ENCODE measurements at regions not wholly inside any gene's neighbourhood (a gene's known extent, or its start where the extent isn't known, plus 50 kb on each side); places are given as distances from the start of the nearest gene placed in this dataset.

DNA sequence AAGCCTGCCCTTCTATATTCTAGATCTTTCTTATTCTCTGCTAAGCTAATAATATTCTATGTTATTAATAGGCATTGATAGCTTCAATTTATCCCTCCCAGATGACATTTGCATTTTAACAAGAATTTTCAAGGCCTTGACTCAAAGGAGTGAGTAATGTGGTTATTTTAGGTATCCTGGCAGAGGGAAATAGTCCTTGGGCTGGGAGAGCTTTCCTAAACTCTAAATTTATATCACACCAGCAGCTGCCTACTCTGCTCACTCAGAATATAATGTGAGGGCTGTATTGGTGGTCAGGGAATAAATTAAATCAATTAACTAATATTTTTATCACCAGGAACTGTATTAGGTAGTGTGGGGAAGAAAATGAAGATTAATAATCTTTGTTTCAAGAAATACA lies 74.8 kb upstream of the ADAM23 start:
- Histone ChIP-seq H3K4me3 (ENCODE audit: low read depth, low read length) (no peak overlapping the region), H3K27me3 (no peaks in the 10 kb centered on the region), H3K9me3 (no peaks in the 10 kb centered on the region), H3K36me3 (no peaks in the 10 kb centered on the region), H3K4me1 (no peaks in the 10 kb centered on the region)
- DNase-seq, result no peak
- TF ChIP-seq, protein P1, sequence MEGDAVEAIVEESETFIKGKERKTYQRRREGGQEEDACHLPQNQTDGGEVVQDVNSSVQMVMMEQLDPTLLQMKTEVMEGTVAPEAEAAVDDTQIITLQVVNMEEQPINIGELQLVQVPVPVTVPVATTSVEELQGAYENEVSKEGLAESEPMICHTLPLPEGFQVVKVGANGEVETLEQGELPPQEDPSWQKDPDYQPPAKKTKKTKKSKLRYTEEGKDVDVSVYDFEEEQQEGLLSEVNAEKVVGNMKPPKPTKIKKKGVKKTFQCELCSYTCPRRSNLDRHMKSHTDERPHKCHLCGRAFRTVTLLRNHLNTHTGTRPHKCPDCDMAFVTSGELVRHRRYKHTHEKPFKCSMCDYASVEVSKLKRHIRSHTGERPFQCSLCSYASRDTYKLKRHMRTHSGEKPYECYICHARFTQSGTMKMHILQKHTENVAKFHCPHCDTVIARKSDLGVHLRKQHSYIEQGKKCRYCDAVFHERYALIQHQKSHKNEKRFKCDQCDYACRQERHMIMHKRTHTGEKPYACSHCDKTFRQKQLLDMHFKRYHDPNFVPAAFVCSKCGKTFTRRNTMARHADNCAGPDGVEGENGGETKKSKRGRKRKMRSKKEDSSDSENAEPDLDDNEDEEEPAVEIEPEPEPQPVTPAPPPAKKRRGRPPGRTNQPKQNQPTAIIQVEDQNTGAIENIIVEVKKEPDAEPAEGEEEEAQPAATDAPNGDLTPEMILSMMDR (IDR thresholded peaks at IDR 0.05; ENCODE audit: low read depth, low read length), result no peak

DNA sequence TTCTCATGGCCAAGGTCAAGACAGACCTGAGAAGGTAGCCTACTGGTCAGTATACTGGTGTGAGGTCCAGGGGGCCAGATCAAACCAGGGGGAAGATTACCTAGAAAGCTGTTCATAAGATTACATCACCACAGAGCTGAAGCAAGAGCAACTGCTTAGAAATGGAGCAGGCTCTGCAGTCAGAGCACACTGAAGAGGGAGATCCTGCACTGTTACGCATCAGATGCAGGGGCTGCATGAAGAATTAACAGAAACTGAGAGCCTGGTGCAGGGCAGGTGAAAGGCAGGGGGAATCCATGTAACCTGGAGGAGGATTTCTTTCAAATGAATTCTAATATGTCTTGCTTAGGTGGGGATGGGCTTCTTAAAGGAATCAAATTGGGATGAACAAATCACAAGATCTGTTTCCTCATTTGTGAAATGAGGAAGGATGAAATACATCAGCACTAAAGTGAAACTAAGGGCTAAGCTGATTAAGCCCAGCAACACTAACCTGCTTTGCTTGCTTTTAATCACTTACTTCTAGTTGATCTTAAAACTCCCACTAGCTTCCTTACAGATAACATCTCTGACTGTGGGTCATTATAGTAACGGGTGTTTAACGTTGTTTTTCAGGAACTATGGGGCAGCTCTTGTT lies 74.3 kb upstream of the ADAM23 start:
- no peaks in the 10 kb centered on the region for H3K27me3 ChIP-seq
- no peak for DNase-seq
- H3K36me3 ChIP-seq, result no peaks in the 10 kb centered on the region
- no peaks in the 10 kb centered on the region for H3K9me3 ChIP-seq
- TF ChIP-seq, protein P1 (IDR thresholded peaks at IDR 0.05; ENCODE audit: low read depth, low read length), result no peak
- no peak overlapping the region for H3K4me3 ChIP-seq (ENCODE audit: low read depth, low read length)
- no peaks in the 10 kb centered on the region for H3K4me1 ChIP-seq

DNA sequence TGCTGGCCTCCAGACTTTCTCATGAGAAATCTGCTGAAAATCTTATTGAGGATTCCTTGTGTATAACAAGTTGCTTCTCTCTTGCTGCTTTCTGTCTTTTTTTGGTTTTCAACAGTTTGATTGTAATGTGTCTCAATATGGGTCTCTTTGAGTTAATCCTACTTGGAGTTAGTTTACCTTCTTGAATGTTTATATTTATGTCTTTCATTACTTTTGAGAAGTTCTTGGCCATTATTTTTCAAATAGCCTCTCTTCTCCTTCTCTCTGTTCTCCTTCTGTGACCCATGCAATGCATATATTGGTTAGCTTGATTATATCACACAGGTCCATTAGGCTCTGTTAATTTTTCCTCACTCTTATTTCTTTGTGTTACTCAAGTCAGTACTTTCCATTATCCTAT lies 67.4 kb upstream of the ADAM23 start:
- Histone ChIP-seq H3K4me1 (no peaks in the 10 kb centered on the region), H3K4me3 (ENCODE audit: low read depth, low read length) (no peak overlapping the region), H3K36me3 (no peaks in the 10 kb centered on the region), H3K27me3 (no peaks in the 10 kb centered on the region), H3K9me3 (no peaks in the 10 kb centered on the region)
- TF ChIP-seq, protein P1 (IDR thresholded peaks at IDR 0.05; ENCODE audit: low read depth, low read length), result no peak
- no peak for DNase-seq

DNA sequence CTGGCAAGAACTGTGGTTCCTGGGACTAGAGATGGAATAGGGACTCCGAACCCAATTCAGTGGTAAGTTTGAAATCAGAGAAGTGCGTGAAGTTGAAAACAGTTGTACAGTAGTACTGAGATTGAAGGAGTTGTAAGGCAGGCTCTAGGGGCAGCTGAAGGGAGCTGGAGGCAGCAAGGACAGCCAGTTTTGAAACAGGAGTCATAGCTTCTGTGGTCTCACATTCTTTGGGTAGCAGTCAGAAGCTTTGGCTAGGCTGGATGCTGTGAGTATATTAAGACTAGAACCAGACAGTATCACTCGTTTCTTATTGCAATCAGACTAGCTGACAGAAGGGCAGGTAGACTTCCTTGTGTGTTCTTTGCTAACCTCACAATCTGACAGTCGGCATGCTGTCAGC lies 64.5 kb upstream of the ADAM23 start:
- H3K36me3 ChIP-seq, result no peaks in the 10 kb centered on the region
- no peak for DNase-seq
- no peaks in the 10 kb centered on the region for H3K27me3 ChIP-seq
- TF ChIP-seq, protein P1 (IDR thresholded peaks at IDR 0.05; ENCODE audit: low read depth, low read length), result no peak
- no peak overlapping the region for H3K4me3 ChIP-seq (ENCODE audit: low read depth, low read length)
- H3K9me3 ChIP-seq, result no peaks in the 10 kb centered on the region
- no peaks in the 10 kb centered on the region for H3K4me1 ChIP-seq

DNA sequence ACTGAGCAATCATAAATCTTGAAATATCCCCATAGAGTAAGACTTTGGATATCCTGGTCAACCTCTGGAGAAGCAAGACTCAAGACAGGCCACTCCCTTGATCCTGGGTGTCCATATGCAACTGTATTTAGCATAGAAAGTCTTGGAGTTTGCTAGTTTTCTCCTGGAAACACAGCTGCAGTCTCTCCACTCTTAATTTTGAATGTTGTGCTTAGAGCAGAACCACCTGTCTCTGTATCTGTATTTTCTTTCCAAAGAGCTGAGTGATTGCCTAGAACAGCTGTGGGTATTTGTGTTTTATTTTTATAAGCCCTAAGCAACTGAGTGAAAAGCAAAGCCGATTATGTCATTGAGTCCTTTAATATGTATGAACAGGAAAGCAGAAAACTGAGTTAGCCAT lies 64.1 kb upstream of the ADAM23 start:
- no peak for DNase-seq
- no peaks in the 10 kb centered on the region for H3K36me3 ChIP-seq
- no peaks in the 10 kb centered on the region for H3K9me3 ChIP-seq
- TF ChIP-seq, protein P1 (IDR thresholded peaks at IDR 0.05; ENCODE audit: low read depth, low read length), result no peak
- H3K4me1 ChIP-seq, result no peaks in the 10 kb centered on the region
- H3K27me3 ChIP-seq, result no peaks in the 10 kb centered on the region
- H3K4me3 ChIP-seq (ENCODE audit: low read depth, low read length), result no peak overlapping the region

DNA sequence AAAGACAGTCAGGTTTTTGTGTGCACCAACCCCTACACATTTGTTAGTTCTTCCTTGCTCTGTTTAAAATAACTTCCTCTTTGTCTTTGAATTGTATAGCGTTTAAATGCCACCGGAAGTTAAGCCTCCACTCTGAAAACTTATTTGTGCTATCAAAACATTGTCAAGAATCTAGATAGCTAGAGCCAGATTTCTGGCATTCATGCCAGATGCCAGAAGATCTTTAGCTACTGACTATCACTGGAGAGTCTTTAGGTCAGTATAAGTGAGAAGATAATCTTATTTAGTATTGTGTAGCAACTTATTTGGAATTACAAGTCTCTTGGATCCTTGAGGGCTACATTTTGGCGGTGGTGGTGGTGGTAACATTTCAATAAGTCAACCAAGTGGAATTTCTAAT lies 63.4 kb upstream of the ADAM23 start:
- no peaks in the 10 kb centered on the region for H3K36me3 ChIP-seq
- H3K27me3 ChIP-seq, result no peaks in the 10 kb centered on the region
- no peaks in the 10 kb centered on the region for H3K9me3 ChIP-seq
- H3K4me3 ChIP-seq (ENCODE audit: low read depth, low read length), result no peak overlapping the region
- H3K4me1 ChIP-seq, result no peaks in the 10 kb centered on the region
- TF ChIP-seq, protein P1 (IDR thresholded peaks at IDR 0.05; ENCODE audit: low read depth, low read length), result no peak
- DNase-seq, result no peak

All from BE2C (cell line).